Stimulated activated CD8-positive, alpha-beta memory T cell treated with anti-CD3 and anti-CD28 coated beads, Interleukin-12 subunit alpha, Interleukin-12 subunit beta, amount 100 ng/mL, for 1 hour (primary cell): ENCODE measurements at regions not wholly inside any gene's neighbourhood (a gene's known extent, or its start where the extent isn't known, plus 50 kb on each side); places are given as distances from the start of the nearest gene placed in this dataset.
"Not testable (repeated sequence)": the region's sequence is repeated elsewhere in the genome, so short reads cannot be mapped to it uniquely, and the experiment has no call there.

Experiments used
- DNase-seq: peaks from one replicate; pipeline ENCODE4 v3.0.0-alpha.2; 2020; ENCODE audit warnings: low read depth

DNA sequence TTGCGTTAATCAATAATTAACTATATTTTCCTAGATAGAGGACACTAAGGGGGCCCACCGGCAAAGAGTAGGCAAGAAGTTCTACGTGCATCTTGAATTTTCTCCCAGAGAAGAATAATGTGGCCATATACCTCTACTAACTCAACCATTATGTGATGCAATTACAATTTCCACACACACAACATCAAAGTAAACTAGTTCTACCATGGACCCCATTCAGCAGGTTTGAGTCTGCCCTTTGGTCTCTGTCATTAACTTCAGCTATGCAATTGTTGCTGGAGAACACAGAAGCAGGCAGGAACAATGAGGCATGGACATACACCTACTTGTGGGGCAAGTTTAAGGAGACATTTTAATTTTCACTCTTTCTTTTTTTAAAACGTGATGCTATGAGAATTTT lies 705.9 kb downstream of the PDCD6IP start:
- no peak for DNase-seq

DNA sequence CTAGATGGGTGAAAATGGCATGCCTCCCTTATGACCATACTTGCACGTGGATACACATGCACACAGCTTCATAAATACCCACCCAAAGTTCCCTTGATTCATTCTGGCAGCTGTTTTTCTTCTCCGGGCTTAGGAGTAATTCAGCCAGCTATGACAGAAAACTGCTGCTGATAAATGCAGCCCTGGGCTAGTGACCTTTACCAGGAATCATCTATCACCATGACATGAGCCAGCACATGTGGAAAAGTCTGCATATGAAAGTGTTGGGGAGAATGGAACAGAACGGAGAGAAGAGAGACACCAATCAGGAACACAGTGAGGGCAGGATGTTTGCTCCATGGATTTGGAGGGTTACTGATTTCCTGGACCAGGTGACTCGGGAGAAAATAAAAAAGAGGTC lies 706.3 kb downstream of the PDCD6IP start:
- DNase-seq, result no peak

DNA sequence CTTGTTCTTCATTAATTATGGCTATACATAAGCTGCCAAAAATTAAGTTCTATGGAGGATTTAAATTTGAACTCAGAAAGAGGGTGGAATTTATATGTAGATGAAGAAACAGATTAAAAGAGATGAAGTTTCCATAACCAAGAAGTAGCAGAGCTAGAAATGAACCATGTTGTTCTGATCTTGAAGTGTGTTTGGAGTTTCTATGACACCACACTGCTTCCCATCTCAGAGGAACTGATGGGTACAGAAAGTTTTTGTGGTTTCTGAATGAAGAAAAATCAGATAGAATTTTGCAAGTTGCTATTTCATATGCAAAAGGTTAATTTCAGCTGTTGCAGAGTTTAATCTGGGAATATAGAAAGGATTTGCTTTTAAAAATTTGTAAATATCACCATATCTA lies 710.3 kb downstream of the PDCD6IP start:
- no peak for DNase-seq

DNA sequence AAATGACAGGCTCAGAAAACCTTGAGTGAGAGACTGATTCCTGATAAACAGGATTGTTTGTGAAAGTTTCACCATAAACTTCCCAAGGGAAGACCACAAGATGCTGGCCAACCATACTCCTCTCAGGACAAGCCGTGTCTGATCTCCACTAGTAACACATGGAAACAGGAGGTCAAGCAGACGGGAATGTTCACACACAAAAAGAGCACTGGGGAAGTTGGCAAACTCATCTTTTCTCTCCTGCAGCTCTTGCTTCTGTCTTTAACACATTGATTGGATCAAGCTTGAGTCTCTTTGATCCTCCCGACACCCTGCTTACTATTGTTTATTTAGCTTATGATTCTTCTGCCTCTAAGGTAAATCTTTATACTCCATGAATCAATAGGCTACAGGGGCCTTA lies 713.5 kb downstream of the PDCD6IP start:
- no peak for DNase-seq

DNA sequence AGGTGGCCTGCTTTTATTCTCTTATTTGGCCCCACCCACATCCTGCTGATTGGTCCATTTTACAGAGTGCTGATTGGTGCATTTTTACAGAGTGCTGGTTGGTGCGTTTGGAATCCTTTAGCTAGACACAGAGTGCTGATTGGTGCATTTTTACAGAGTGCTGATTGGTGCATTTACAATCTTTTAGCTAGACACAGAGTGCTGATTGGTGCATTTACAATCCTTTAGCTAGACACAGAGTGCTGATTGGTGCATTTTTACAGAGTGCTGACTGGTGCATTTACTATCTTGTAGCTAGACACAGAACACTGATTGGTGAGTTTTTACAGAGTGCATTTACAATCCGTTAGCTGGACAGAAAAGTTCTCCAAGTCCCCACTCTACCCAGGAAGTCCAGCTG lies 720.6 kb downstream of the PDCD6IP start:
- not testable (repeated sequence) for DNase-seq

DNA sequence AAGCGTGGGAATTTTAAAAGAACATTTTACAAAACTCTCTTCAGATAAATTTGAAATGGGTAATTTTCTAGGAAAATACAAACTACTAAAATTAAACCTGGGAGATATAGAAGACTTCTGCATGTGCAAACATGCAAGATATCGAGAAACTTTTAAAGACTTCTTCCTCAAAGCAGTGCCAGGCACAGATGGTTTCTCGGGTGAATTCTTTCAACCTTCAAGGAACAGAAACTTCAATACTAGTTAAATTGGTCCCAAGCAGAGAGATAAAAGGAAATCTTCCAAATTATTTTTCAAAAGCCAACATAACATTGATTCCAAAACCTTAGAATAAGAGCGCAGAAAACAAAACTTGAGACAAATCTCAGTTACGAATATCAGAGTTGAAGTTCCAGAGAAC lies 732.7 kb downstream of the PDCD6IP start:
- no peak for DNase-seq

DNA sequence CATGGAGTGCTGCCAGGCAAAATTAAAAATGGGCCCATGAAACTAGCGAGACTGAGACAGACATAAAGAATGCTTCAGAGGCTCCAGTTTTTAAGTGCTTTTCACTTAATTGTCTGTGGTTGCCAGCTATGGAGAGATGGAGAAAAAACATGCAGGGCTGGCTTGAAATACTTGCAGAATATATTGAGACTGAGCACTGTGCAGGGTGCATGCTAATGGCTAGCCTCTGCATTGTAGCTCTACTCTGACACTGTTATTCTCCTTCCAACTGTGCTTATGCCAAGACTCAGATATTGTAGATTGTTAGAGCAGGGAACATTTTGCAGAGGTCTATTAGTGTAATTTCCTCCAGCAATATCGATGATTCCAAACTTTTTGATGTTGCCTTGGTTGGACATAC lies 735.0 kb downstream of the PDCD6IP start:
- no peak for DNase-seq

DNA sequence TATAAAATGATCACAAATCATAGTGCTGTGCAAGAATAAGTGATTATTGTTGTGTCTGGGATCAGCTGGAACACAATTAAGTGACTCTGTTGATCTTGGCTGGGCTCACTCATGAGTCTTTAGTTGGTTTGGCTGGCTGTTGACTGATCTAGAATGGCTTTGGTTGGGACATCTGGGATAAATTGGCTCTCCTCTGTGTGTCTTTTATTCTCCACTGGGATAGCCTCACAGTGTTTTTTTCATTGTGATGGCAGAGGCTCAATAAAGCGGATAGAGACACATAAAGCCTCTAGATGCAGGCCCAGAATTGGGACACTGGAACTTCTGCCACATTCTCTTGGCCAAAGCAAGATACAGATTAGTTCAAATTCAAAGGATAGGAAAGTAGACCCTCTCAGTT lies 735.6 kb downstream of the PDCD6IP start:
- no peak for DNase-seq

DNA sequence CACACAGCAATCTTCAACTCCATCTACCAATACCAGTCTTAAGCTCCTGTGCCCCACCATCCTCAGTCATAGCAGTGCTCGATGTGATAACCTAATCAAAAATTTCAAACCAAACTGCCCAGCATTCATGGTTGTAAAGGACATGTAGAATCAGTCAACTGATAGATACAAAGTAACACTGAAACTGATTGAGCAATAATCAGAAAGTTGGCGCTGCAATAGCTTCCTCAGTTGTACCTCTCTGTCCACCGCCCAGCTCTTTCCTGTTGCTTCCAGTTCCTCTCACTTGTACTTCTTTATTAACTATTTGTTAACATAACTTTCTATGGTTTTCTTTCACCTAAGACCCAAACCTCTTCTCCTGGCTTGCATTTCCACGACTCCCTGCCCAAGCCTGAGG lies 745.7 kb downstream of the PDCD6IP start:
- no peak for DNase-seq

DNA sequence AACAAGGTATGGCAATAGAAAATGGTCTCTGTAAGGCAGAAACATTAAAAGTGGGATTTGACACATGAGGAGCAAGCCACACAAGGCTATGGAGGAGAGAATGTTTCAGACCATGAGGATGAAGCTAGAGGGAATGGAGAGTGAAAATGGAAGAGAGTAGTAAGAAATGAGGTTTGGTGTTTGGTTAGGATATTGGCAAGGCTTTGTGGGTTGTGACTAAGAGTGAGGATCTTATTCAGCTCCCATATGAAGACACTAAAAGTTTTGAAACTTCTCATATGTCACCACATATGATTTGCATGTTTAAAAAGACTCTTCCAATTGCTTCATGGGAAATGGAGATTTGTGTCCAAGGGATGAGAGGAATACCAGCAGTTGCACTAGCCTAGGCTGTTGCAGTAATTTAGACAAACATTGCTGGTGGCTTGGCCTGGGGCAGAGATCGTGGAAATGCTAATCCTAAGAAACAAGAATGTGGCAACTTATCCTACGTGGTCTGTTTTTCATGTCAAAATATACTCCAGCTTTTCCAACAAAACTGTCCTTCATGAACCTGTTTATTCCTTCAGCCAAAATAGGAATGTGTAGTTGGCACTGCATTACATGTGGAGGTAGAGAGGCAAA lies 749.0 kb downstream of the PDCD6IP start:
- no peak for DNase-seq

DNA sequence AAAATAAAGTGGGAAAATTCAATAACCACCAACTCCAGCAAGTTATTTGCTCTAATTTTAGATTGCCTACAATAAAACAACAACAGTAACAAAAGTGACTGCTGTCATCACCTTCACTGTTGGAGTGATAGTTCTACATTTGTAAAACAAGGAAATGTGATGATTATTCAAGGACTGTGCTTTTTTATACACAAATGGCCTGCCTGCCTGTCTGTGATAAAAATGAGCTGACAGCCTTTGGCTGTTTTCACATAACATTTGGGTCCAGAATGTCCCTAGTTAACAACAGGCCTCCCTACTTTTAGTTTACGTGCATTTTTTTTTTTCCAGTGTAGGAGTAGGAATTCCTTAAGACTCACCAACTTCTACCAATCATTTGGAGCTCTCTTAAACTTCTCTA lies 768.8 kb downstream of the PDCD6IP start:
- no peak for DNase-seq

DNA sequence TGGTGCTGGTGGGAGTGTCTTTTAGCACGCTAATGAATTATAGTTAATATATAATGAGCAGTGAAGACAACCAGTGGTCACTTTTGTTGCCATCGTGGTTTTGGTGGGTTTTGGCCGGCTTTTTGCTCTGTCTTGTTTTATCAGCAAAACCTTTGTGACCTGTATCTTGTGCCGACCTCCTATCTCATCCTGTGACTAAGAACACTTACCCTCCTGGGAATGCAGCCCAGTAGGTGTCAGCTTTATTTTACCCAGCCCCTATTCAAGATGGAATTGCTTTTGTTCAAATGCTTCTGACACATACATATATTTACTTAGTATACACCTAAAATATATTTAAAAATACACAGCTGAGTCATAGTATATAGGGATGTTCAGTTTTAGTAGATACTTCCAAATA lies 770.3 kb downstream of the PDCD6IP start:
- no peak for DNase-seq

DNA sequence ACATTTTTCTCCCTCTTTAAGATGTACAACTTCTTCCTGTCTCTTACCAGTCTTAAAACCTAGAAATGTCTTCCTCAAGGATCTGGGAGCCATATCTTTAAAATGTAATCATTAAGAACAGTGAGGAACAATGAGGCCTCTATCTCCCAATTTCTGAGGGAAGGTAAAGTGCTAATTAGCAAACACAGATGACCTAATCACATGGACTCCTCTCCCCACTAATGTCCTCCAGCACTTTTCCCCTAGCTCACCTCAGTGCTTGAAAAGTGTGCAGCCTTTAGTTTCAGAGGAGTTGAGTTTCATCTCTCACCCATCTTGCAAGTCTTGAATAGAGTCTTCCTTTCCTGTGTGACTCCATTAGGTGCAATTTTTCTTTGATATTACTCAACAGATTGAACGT lies 771.0 kb downstream of the PDCD6IP start:
- no peak for DNase-seq

DNA sequence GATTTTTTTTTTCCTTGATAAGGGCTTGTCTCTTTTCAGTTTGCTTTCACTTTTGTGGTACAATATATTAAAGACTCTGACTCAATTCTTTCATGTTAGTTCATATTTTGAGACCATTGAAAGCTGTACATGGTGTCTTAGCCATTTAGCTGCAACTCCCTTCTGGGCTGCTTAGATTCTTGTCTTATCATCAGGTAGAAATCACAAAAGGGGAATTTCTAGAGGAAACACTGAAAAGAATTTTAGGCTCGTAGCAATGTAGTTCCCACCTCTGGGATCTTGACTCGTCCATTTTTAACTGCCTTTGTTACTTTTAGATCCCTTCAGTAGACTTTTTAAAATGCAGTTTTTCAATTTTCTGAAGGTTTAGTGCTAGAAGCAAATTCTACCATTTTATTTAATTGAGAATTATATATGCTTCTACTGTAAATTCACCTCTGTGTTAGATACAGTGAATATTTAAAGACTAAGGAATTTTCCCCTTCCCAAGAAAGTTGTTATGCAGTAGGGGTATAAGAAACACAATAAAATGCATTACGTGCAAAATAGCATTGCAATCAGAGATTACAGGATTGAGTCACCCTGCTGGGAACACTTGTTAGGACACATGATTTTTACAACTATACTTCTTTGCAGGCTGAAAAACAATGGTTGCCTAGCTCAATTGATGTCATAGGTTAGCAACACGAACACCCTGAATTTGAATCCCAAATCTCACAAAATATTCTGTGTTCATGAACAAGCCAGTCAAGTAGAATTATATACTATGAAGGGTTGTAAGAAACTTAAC lies 772.7 kb downstream of the PDCD6IP start:
- DNase-seq, result no peak

DNA sequence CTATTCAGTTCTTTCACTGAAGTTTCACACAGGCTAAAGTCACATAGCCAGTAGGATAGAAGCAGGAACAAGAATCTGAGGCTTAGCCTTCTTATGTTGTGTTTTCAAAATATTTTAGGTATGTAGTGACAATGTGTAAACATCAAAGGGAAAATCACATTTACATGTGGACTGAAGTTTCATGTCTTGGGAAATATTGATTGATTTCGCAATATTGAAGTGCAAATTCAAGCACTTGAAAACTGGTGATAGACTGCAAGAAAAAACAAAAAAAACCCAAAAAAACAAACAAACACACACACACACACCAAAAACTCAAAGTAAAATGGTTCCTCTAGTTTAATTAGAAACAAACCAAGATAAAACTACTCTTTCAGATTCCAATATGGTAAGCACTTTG lies 773.3 kb downstream of the PDCD6IP start:
- DNase-seq, result no peak

DNA sequence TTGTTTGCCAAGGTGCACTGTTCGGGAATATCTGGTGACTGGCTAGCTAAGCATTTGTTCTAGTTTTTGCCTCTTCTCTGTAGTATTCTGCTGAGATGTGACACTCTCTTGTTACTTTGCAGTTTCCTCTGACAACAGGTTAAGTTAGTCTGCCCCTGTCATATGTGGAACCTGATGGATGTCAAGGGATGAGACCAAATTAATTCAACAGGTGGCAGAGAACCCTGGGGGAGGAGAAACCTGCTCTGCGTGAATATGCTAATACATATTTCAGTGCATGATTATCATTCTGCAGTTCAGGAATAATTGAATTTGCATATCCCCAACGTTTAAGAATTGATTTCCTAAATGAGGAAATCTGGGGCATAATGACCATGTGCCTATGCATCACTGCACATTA lies 777.3 kb downstream of the PDCD6IP start:
- DNase-seq, result no peak

DNA sequence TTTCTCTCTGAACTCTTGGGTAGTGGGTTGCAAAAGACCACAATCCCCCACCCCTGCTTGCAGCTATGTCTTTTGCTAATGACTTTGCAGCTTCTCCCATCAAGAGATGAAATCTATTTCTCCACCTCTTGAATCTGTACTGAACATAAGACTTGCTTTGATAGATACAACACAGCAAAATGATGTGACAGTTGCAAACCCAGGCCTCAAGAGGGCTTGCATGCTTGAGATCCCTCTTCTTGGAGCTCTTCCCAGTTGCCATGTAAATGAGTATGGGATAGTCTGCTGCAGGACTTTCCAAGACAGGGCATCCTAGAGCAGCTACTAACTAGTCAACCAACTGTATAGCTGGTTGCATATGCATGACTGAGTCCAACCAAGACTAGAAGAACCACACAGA lies 783.6 kb downstream of the PDCD6IP start:
- DNase-seq, result no peak

DNA sequence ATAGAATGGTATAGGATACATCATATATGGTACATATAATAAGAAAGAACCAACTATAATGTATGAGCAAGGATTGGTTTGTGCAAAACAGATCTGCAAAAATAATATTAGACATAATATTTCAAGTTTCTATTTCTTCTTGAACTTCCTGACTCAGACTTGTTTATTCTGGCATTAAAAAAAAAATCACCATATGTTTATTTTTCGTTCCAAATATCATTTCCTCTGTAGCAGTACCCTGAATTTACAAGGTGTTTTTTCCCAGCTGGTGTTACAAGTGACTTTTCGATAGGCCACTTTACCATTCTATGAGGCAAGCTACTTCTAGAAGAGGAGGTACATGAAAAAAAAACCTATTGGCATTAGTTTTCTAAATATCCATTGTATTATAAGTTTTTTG lies 785.0 kb downstream of the PDCD6IP start:
- DNase-seq, result no peak

DNA sequence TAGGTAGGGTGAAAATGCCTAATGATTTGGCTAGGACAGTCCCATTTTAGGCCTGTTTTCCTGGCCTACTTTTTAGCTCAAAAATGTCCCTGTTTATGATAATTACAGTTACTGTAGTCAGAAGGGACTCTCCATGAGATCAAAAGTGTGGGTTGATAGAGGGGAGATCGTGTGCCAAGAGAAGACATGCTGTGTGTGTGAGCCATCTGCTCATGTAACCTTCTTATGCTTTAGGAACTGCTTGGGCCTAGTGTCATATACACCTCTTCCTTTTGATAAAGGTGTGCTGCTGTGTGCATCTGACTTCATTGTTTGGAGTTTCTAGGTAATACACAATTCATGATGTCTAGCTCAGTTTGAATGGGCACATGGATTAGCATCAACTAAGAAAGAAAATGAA lies 786.5 kb downstream of the PDCD6IP start:
- no peak for DNase-seq

DNA sequence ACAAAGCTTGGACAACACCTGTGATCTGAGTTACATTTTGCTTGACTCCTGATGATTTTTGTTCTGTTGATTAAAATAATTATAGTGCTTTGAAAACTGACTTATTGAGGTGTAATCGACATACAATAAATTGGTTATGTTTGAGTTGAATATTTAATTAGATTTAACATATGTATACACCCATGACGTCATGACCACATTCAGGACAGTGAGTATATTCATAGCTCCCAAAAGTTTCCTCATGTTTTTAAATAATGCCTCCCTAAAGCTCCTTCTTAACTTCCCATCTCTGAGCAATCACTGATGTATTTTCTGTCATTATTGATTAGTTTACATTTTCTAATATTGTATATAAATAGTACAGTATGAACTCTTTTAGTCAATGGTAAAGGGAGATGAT lies 801.2 kb downstream of the PDCD6IP start:
- no peak for DNase-seq

DNA sequence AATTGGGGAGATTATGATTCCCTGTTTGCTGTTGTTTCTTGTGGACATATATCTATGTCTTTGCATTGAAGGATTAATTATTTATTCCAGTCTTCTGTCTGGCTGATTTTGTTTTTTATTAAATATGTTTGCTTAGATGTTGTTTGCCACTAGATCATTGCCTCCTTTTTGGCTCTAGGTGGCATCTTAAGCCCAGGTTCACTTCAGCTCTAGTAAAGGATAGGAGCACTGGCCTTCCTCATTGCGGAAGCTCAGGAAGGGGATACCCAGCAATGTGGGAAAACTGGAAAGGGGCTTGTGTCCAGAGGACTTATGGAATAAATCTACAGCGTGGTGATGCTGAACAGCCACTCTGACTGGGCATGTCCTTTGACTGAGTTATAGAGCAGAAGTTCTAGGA lies 821.6 kb downstream of the PDCD6IP start:
- no peak for DNase-seq

DNA sequence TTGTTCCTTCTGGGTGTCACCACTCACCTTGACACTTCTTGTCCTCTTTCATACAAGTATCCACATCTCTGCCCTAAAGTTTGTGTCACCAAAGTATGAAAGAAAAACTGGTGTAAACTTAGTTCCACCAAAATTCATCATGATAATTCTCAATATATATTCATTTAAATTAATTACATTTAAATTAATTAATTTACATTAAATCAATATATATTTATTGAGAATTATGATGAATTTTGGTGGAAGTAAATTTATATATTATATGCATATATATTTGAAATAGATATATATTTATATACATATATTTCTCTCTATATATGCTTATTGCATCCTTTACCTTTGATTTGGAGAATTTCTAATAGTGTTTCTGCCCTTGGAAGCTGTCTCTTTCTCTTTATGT lies 828.3 kb downstream of the PDCD6IP start:
- DNase-seq, result no peak

DNA sequence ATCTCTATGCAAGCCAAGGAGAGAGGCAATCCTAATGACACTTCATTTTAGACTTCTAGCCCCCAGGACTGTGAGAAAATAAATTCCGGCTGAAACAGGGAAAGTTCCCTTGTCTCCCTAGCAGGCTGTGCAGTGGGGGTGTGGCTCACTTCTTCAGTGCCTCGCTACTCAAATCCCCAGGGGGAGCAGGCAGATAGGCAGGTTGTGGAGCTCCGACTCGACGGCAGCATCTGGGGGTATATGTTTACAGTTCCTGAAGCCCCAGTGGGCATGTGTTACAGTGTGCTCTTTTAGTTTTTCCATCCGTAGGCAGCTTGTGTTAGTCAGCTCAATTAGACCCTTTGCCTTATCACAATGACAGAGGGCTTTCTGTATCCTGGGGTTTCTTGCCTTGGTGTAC lies 836.5 kb downstream of the PDCD6IP start:
- DNase-seq, result no peak

DNA sequence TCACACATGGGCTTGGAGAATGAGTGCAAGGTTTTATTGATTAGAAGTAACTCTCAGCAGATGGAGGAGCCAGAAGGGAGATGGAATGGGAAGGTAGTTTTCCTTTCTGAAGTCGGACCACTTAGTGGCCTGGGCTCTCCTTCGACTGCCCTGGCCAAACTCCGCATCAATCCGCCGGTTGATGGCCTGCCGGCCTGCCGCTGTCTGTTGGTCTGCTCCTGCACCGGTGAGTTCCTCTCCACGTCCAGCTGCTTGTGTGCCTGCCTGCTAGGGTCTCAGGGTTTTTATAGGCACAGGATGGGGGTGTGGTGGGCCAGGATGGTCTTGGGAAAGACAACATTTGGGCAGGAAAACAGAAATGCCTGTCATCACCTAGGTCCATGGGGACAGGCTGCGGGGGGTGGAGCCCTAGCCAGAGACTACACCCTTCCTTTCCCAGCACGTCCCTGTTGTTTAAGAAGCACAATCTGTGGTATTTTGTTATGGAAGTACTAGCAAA lies 837.0 kb downstream of the PDCD6IP start:
- no peak for DNase-seq
